IPS-NIHi11 (cell line): ENCODE measurements at regions not wholly inside any gene's neighbourhood (a gene's known extent, or its start where the extent isn't known, plus 50 kb on each side); places are given as distances from the start of the nearest gene placed in this dataset.
A peak's percentile ranks its signal among the peaks of the same experiment; 100 is the strongest.
"Not testable (repeated sequence)": the region's sequence is repeated elsewhere in the genome, so short reads cannot be mapped to it uniquely, and the experiment has no call there.

Experiments used
- DNase-seq: peaks from one replicate; pipeline ENCODE4 v3.0.0; 2012; ENCODE audit warnings: mixed read lengths, low spot score

DNA sequence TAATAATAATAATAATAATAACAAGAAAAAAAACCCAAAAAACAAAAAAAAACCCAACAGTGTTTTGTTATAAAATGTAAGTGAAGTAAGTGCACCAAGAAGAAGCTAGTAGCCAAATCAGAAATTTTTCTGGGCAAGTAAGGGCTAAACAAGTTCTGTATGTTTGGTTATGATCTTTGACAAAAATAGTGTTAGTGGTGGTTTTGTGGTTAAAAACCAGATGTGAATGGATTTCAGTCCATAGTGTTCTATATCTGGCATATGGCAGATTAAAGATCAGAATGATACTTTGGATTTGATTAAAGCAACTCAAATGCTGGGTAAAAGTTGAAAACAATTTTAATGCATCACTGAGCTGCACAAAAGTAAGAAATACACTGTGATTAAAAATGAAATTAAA lies 116.5 kb upstream of the NDST4 start:
- DNase-seq, result no peak

DNA sequence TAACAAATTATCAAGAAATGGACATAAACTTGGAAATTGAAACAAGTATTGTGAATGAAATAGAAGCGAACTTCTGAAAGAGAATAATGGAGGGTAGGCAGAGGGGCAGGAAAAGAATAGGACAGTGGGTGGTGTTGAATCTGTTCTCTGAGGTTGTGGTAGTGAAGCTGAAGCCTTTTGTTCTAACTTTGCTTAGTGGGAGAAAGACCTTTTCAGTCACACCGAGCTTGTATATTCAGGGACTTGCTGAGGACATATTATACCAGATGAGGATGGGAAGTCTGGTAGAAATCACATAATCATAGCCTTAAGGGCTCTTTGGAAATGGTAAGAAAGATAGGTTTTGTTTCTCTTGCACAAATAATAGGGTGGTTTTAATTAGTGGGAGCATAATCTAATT lies 115.4 kb upstream of the NDST4 start:
- DNase-seq, result peak; percentile 15

DNA sequence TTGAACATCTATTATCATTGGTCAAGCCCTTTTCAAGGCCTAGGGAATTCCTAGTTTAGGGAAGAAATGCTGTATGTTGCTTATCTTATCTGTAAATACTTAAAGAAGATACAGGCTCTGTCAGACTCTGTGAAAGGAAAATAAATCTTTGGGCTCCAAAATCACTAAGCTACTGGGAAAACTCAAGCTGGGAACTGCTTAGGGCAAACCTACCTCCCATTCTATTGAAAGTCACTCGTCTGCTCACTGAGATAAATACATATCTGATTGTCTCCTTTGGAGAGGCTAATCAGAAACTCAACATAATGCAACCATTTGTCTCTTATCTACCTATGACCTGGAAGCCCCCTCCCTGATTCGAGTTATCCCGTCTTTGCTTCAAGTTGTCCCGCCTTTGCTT lies 108.6 kb upstream of the NDST4 start:
- no peak for DNase-seq

GRCh38 chr4:115219862-115220261 lies 106.4 kb upstream of the NDST4 start:
- DNase-seq, result no peak

GRCh38 chr4:115219315-115219860 lies 106.0 kb upstream of the NDST4 start:
- peak; percentile 45 for DNase-seq

GRCh38 chr4:115215935-115216334 lies 102.5 kb upstream of the NDST4 start:
- no peak for DNase-seq

GRCh38 chr4:115213716-115214115 lies 100.3 kb upstream of the NDST4 start:
- no peak for DNase-seq

DNA sequence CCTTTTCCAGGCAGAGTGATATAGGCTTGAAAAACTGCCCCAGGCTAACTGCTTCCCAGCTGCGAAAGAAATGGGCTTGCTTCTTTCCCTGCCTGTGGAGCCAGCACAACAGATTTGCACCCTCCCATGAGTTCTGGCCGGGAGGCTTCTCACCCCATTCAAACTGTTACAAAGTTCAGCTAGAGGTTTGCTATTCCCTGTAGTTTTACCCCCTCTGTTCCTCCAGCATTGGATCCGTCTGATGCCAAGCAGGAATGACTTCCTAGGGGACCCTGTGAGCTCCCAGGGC lies 87.6 kb upstream of the NDST4 start:
- DNase-seq, result no peak

DNA sequence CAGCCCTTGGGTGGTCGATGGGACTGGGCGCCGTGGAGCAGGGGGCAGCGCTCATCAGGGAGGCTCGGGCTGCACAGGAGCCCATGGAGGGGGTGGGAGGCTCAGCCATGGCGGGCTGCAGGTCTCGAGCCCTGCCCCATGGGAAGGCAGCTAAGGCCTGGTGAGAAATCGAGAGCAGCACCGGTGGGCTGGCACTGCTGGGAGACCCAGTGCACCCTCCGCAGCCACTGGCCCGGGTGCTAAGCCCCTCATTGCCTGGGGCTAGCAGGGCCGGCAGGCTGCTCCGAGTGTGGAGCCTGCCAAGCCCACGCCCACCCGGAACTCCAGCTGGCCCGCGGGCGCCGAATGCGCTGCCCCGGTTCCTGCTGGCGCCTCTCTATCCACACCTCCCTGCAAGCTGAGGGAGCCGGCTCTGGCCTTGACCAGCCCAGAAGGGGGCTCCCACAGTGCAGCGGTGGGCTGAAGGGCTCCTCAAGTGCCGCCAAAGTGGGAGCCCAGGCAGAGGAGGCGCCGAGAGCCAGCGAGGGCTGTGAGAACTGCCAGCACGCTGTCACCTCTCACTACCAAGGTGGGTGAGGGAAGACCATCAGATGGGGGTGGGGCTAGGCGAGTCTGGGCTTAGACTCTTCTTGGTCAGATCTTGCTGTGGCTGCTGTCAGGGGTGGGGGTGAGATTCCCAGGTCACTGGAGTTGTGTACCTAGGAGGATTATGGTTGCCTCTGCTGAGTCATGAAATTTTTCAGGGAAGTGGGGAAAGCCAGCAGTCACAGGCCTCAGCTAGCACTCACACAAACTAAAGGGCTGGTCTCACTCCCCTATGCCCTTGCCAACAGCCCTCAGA lies 87.0 kb upstream of the NDST4 start:
- not testable (repeated sequence) for DNase-seq

GRCh38 chr4:115194612-115195011 lies 81.2 kb upstream of the NDST4 start:
- DNase-seq, result not testable (repeated sequence)

DNA sequence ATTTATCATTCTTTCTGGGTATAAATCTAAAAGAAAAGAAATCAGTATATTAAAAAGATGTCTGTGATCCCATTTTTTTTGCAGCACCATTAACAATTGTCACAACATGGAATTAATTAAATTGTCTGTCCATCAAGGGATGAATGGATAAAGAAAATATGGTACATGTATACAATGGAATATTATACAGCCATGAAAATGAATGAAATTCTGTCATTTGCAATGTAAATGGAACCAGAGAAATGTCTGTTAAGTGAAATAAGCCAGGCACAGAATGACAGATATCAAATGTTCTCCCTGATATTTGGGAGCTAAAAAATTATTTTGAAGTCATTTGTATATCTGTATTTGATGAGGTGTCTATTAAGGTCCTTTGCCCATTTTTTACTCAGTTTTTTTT lies 77.1 kb upstream of the NDST4 start:
- no peak for DNase-seq

DNA sequence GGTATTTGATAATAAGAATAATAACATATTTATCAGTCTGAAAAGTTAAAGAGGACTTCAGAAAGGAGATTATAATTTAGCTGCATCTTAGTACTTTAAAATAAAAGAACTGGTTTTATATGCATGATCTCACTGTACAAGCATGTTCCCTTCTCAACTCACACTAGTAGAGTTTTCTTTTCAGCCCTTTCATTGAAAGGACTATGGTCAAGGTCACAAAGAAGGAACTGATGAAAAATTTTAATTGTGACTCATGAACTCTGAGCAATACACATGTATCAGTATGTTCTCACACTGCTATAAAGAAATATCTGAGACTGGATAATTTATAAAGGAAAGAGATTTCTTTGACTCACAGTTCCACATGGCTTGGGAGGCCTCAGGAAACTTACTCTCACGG lies 73.7 kb upstream of the NDST4 start:
- no peak for DNase-seq

- DNase-seq, result not testable (repeated sequence)
Measured at GRCh38 chr4:115179438-115180062, 66.1 kb upstream of the NDST4 start.

- DNase-seq, result not testable (repeated sequence)
Measured at GRCh38 chr4:115178687-115179086, 65.3 kb upstream of the NDST4 start.

DNA sequence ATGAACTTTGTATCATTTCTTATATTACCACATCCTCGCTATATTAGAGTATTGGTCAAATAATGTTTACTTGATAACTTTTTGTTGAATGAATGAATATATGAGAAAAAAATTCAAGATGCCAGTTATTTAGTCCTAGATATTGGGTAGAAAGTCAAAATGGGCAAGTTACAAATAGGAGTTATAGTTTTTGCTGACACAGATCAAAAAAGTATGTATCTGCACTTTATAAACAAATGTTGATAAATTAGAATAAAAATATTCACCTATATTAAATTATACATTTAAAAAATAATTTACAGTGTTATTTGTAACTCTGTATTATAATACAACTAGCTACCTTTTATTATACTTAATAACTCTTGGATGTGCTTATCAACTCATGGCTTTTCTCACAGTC lies 57.8 kb upstream of the NDST4 start:
- no peak for DNase-seq

DNA sequence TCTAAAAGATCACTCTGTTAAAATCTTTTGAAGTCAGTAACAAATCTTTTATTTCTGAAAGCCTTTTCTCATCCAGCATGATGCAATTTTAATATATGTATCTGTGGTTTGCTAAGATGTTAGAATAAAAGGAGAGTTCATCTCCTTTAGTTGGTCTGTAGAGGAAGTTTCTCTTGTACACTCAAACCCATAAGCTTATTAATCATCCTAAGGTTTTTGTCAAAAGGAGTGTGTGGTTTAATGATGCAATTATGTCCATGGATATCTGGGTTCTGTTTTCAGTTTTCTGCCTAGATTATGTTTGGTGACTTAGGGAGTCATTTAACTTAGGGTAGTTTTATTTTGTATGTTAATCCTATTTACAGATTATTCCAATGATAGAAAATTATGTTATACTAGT lies 52.1 kb upstream of the NDST4 start:
- DNase-seq, result no peak
